ENCODE measurements at regions not wholly inside any gene's neighbourhood (a gene's known extent, or its start where the extent isn't known, plus 50 kb on each side); places are given as distances from the start of the nearest gene placed in this dataset. TPM values are rescaled to one million over a fixed set of nuclear protein-coding genes. Genes with fewer than 3 reads are reported as not detected.

GRCh38 chr18:66655407-66655806 lies 51.5 kb upstream of the CDH19 start:
- DNase-seq (ENCODE audit: low read depth), result no peak

Small RNAs in the stretch of these regions (microRNA-seq; reads per million reads assigned to microRNA genes)
- not detected for gene MIR5011
